ENCODE measurements at regions not wholly inside any gene's neighbourhood (a gene's known extent, or its start where the extent isn't known, plus 50 kb on each side); places are given as distances from the start of the nearest gene placed in this dataset.

- WGBS, 2 donors = 83 to 85% methylated on average over 23 of the region's 23 CpGs
- Histone ChIP-seq H3K27ac (no peak overlapping the region), H3K4me3 (no peak overlapping the region), H3K27me3 (no peaks in the 10 kb centered on the region), H3K9me3 (no peaks in the 10 kb centered on the region), H3K4me1 (no peaks in the 10 kb centered on the region), H3K36me3 (replicated peaks in 1 of 2; ENCODE audit: insufficient read depth in 1 of 2, low read depth in 2 of 2) (no peaks in the 10 kb centered on the region)
- TF ChIP-seq, protein P1, sequence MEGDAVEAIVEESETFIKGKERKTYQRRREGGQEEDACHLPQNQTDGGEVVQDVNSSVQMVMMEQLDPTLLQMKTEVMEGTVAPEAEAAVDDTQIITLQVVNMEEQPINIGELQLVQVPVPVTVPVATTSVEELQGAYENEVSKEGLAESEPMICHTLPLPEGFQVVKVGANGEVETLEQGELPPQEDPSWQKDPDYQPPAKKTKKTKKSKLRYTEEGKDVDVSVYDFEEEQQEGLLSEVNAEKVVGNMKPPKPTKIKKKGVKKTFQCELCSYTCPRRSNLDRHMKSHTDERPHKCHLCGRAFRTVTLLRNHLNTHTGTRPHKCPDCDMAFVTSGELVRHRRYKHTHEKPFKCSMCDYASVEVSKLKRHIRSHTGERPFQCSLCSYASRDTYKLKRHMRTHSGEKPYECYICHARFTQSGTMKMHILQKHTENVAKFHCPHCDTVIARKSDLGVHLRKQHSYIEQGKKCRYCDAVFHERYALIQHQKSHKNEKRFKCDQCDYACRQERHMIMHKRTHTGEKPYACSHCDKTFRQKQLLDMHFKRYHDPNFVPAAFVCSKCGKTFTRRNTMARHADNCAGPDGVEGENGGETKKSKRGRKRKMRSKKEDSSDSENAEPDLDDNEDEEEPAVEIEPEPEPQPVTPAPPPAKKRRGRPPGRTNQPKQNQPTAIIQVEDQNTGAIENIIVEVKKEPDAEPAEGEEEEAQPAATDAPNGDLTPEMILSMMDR (IDR thresholded peaks at IDR 0.05) = no peak
- TF ChIP-seq POLR2A (IDR thresholded peaks at IDR 0.05) = no peak
- DNase-seq (no peak), ATAC-seq (no peak)
- intact Hi-C loops (cut with DNase I) = loop anchor here (10.0 kb wide), 1 partner anchor 230 kb away; the partner anchor contains the start of gene CCND2
These were observed 171.8 kb upstream of the PARP11 start for GRCh38 chr12:4044736-4045730.

DNA sequence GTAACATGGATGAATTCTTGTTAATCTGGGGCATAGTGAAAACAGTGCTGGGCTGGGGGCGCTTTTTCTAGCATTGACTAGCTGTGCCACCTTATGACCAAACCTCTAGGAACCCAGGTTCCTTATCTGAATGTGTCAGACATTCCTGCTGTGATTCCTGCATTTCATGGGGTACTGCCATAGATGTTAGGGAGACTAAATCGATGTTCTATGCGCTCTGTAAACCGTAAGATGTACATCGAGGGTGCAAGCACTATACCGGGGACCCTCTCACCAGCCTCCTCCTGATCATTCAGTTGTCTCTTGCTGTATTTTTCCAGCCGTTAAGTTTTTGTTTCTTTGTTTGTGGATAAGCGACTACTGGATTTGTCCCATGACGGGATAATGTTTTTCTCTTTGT lies 170.9 kb upstream of the PARP11 start:
- no peaks in the 10 kb centered on the region for H3K27me3 ChIP-seq
- 75 to 82% methylated on average over 9 of the region's 9 CpGs for WGBS, 2 donors

GRCh38 chr12:4041187-4041885 lies 168.1 kb upstream of the PARP11 start:
- no peak for DNase-seq
- 57 to 60% methylated on average over 7 of the region's 7 CpGs for WGBS, 2 donors
- Histone ChIP-seq H3K9me3 (no peaks in the 10 kb centered on the region), H3K4me3 (no peak overlapping the region), H3K4me1 (no peaks in the 10 kb centered on the region), H3K36me3 (replicated peaks in 1 of 2; ENCODE audit: insufficient read depth in 1 of 2, low read depth in 2 of 2) (no peaks in the 10 kb centered on the region), H3K27ac (no peak overlapping the region), H3K27me3 (no peaks in the 10 kb centered on the region)
- TF ChIP-seq POLR2A (IDR thresholded peaks at IDR 0.05) = no peak
- TF ChIP-seq, protein P1 (IDR thresholded peaks at IDR 0.05) = no peak
- intact Hi-C loops (cut with DNase I) = loop anchor here (10.0 kb wide), 1 partner anchor 233 kb away; the partner anchor contains the start of gene CCND2
- no peak for ATAC-seq

More for the DNA sequence above, 170.9 kb upstream of the PARP11 start:
- Histone ChIP-seq H3K4me3 (no peak overlapping the region), H3K9me3 (no peaks in the 10 kb centered on the region), H3K4me1 (no peaks in the 10 kb centered on the region), H3K27ac (no peak overlapping the region), H3K36me3 (replicated peaks in 1 of 2; ENCODE audit: insufficient read depth in 1 of 2, low read depth in 2 of 2) (no peaks in the 10 kb centered on the region)
- DNase-seq (no peak), ATAC-seq (no peak)
- intact Hi-C loops (cut with DNase I) = loop anchor here (10.0 kb wide), 1 partner anchor 231 kb away; the partner anchor contains the start of gene CCND2
- TF ChIP-seq, protein P1 (IDR thresholded peaks at IDR 0.05) = no peak
- no peak for TF ChIP-seq POLR2A (IDR thresholded peaks at IDR 0.05)

- Histone ChIP-seq H3K4me3 (no peak overlapping the region), H3K27ac (no peak overlapping the region), H3K4me1 (no peaks in the 10 kb centered on the region), H3K36me3 (replicated peaks in 1 of 2; ENCODE audit: insufficient read depth in 1 of 2, low read depth in 2 of 2) (no peaks in the 10 kb centered on the region), H3K27me3 (no peaks in the 10 kb centered on the region), H3K9me3 (no peaks in the 10 kb centered on the region)
- WGBS, 2 donors = 77 to 86% methylated on average over 2 of the region's 2 CpGs
- DNase-seq (no peak), ATAC-seq (no peak)
- intact Hi-C loops (cut with DNase I) = loop anchor here (5.0 to 10.0 kb wide), 3 partner anchors 48 to 235 kb away; partner anchors contain the start of gene CCND2
- TF ChIP-seq, protein P1 (IDR thresholded peaks at IDR 0.05) = no peak
- TF ChIP-seq POLR2A (IDR thresholded peaks at IDR 0.05) = no peak
These were observed 166.7 kb upstream of the PARP11 start for GRCh38 chr12:4039931-4040330.
